Glutamatergic neuron (in vitro differentiated cells): ENCODE measurements at regions not wholly inside any gene's neighbourhood (a gene's known extent, or its start where the extent isn't known, plus 50 kb on each side); places are given as distances from the start of the nearest gene placed in this dataset.

Experiments used
- DNase-seq: peaks from one replicate; pipeline ENCODE4 v3.0.0; 2022
- H3K27ac Mint-ChIP-seq: one replicate; pipeline ENCODE4 v1.8.0; 2020; ENCODE audit warnings: mild to moderate bottlenecking, mixed read lengths, inconsistent platforms; ENCODE audit not compliant: unreplicated experiment
- H3K27me3 Mint-ChIP-seq: one replicate; pipeline ENCODE4 v1.8.0; 2020; ENCODE audit warnings: mild to moderate bottlenecking, moderate library complexity, mixed read lengths, inconsistent platforms; ENCODE audit not compliant: unreplicated experiment
- H3K36me3 Mint-ChIP-seq: one replicate; pipeline ENCODE4 v1.8.0; 2020; ENCODE audit warnings: mild to moderate bottlenecking, mixed read lengths, inconsistent platforms; ENCODE audit not compliant: unreplicated experiment
- H3K4me1 Mint-ChIP-seq: one replicate; pipeline ENCODE4 v1.8.0; 2020; ENCODE audit warnings: mild to moderate bottlenecking, low read depth, mixed read lengths, inconsistent platforms; ENCODE audit not compliant: unreplicated experiment
- H3K4me3 Mint-ChIP-seq: one replicate; pipeline ENCODE4 v1.8.0; 2020; ENCODE audit warnings: mild to moderate bottlenecking, mixed read lengths, inconsistent platforms; ENCODE audit not compliant: unreplicated experiment
- H3K9me3 Mint-ChIP-seq: one replicate; pipeline ENCODE4 v1.8.0; 2020; ENCODE audit warnings: mild to moderate bottlenecking, moderate library complexity, mixed read lengths, inconsistent platforms; ENCODE audit not compliant: unreplicated experiment
- TF ChIP-seq, protein P1 (sequence below): fragments of 200-600 bp; sonication (generic); IDR thresholded peaks from one replicate; pipeline ENCODE4 v1.5.0; 2021; ENCODE audit not compliant: partially characterized antibody, unreplicated experiment

DNA sequence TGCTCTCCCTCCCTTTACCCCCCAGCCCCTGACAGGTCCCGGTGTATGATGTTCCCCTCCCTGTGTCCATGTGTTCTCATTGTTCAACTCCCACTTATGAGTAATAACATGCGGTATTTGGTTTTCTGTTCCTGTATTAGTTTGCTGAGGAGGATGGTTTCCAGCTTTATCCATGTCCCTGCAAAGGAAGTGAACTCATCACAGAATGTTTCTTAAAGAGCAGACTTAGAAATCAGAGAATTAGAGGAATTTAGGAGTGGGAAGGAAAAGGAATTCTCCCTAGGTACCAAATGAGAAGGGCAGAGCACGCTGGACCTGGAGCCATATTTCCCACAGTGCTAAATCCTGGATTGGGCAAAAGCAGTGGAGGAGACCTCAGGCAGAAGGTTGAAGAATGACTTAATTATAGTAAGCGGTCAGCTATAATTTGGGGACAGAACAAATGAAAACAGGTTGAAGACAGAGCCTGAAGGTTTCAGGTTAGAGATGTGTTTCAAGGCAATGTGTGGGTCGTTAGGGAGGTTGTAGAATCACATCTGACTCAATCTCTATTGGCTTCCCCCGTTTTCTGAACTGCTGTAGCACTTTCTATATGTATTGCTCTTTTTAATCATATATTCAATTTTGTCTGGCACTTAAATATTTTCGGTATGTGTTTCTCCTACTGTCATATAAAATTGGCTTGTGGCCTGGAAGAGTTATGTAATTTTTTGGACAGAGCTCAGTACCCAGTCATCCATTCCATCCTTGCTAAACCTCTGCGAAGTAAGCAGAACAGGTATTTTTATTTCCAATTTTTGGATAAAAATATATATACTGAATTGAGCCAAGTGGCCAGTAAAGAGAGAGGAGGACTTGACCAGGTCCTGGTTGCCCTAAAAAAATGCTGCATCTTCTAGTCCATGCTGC lies 210.5 kb upstream of the KLF6 start:
- TF ChIP-seq, protein P1, sequence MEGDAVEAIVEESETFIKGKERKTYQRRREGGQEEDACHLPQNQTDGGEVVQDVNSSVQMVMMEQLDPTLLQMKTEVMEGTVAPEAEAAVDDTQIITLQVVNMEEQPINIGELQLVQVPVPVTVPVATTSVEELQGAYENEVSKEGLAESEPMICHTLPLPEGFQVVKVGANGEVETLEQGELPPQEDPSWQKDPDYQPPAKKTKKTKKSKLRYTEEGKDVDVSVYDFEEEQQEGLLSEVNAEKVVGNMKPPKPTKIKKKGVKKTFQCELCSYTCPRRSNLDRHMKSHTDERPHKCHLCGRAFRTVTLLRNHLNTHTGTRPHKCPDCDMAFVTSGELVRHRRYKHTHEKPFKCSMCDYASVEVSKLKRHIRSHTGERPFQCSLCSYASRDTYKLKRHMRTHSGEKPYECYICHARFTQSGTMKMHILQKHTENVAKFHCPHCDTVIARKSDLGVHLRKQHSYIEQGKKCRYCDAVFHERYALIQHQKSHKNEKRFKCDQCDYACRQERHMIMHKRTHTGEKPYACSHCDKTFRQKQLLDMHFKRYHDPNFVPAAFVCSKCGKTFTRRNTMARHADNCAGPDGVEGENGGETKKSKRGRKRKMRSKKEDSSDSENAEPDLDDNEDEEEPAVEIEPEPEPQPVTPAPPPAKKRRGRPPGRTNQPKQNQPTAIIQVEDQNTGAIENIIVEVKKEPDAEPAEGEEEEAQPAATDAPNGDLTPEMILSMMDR = no peak
- Mint-ChIP-seq H3K36me3 (no peaks in the 10 kb centered on the region), H3K9me3 (no peaks in the 10 kb centered on the region), H3K27me3 (peaks cover 5% of the 10 kb centered on the region), H3K27ac (no peak overlapping the region), H3K4me3 (no peak overlapping the region), H3K4me1 (no peaks in the 10 kb centered on the region)
- no peak for DNase-seq

DNA sequence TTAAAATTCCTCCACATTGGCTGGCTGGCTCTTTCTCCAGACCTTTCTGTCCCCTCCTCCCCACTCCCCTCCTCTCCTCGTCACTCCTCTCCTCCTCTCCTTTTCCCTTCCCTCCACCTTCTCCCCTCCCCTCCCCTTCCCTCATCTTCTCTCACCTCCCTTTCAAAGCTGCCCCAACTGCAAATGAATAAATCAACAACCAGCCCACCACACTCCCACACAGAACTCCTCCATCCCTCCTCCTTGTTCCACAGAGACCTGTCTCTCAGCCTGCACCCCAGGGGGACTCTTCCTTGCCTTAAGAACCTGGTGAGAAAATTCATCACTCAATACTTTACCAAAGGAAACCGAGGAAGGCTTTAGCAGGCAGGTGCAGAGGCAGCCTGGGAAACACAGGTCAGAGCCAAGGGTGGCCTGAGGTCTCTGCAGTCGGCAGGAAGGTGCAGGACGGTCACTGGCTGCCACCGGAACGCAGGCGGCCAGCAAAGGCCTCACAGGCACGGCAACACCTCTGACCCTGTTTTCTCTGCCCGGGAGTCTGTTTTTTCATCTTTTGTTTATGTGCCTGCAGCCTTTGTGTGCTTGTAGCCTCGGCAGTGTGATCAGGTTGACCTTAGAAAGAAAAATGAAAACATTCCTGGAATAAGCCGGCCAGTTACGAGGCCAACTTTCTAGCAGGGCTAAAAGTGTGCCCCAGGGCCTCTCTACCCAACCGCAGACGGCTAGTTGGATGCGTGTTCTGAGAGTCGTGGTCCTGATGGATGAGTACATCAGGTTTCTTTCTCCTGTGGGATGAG lies 207.6 kb upstream of the KLF6 start:
- Mint-ChIP-seq H3K27me3 (peaks cover 5% of the 10 kb centered on the region), H3K27ac (no peak overlapping the region), H3K4me1 (no peaks in the 10 kb centered on the region), H3K9me3 (no peaks in the 10 kb centered on the region), H3K36me3 (no peaks in the 10 kb centered on the region), H3K4me3 (no peak overlapping the region)
- DNase-seq = no peak
- TF ChIP-seq, protein P1 = no peak

DNA sequence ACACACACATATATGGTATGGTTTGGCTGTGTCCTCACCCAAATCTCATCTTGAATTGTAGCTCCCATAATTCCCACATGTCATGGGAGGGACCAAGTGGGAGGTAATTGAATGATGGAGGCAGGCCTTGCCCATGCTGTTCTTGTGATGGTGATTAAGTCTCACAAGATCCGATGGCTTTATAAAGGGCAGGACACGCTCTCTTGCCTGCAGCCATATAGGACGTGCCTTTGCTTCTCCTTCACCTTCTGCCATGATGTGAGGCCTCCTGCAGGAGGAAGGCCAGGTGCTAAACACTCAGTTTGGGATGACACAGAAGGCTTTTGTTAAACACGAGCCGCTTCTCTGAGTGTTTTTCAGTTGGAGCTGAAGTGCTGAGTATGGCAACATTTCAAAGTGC lies 205.3 kb upstream of the KLF6 start:
- Mint-ChIP-seq H3K9me3 (no peaks in the 10 kb centered on the region), H3K4me3 (no peak overlapping the region), H3K36me3 (no peaks in the 10 kb centered on the region), H3K27me3 (peaks cover 5% of the 10 kb centered on the region), H3K4me1 (no peaks in the 10 kb centered on the region), H3K27ac (no peak overlapping the region)
- DNase-seq = no peak
- TF ChIP-seq, protein P1 = no peak

DNA sequence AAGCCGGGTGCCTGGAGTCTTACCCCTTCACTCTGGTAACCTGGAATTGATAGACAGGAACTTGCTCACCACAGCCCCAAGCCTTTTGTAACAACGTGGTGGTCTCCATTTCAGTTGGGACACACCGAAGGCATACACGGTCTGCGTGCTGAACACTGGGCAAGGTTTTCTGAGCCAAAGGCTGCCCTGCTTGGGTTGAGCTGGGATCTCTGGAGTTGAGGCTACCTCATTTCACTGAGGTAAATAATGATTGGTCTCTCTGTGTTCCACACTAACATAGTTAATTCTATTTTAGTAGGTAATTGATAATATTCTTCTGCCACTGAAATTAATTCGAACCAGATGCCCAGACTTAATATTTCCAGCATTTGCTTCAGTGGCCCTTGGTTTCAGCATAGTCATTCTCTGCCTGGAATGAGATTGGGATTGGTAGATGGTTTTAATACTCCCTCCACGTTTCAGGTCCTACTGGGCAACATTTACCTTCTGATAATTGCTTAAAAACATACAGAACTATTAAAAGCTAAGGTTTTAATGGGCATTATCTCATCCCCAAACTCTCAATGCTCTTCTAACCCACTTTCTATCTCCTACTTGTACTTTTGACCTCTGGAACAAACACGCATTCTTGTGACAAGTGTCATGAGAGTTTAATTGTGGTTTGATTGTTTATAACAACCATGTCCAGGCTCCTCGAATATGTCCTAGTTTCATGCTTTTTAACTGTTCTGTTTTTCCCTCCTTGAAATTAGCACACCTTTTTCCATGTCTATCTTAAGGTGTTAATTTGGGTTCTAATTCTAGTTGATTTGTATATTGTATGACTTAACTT lies 202.3 kb upstream of the KLF6 start:
- Mint-ChIP-seq H3K27me3 (peaks cover 4% of the 10 kb centered on the region), H3K4me3 (no peak overlapping the region), H3K27ac (no peak overlapping the region), H3K4me1 (no peaks in the 10 kb centered on the region), H3K9me3 (no peaks in the 10 kb centered on the region), H3K36me3 (no peaks in the 10 kb centered on the region)
- DNase-seq = no peak
- TF ChIP-seq, protein P1 = no peak
